GM12892 (cell line): ENCODE measurements at regions not wholly inside any gene's neighbourhood (a gene's known extent, or its start where the extent isn't known, plus 50 kb on each side); places are given as distances from the start of the nearest gene placed in this dataset.

Source experiments
- POLR2A ChIP-seq: IDR thresholded peaks from 2 replicates; pipeline ENCODE4 v1.6.1; 2011; ENCODE audit warnings: low read depth, low read length, control low read depth
- POLR2AphosphoS5 ChIP-seq: IDR thresholded peaks from 2 replicates; pipeline ENCODE4 v1.6.1; 2011; ENCODE audit warnings: low read depth, low read length, control low read depth
- TAF1 ChIP-seq: IDR thresholded peaks from 2 replicates; pipeline ENCODE4 v1.6.1; 2011; ENCODE audit warnings: low read depth, mild to moderate bottlenecking, control low read depth, low read length, borderline replicate concordance

DNA sequence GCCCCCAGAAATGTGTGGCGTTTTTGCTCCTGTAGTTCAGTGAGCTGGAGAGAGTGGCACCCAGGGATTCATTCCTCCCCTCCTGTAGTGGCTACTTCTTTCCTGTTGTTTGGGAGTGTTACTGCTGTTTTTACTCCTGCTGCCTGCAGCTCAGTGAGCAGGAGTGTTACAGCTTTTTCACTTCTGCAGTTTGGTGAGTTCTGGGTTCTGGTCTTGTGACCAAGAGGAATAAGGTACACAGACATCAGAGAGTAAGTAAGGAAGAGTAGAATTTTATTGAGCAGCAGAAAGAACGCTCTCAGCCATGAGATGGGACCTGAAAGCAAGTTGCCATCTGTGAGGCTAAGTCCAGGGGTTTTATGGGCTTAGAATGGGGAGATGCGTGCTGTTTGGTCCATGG, 966.3 kb upstream of the CITED2 start:
- TF ChIP-seq POLR2A (no peak), POLR2AphosphoS5 (no peak), TAF1 (no peak)
